ENCODE measurements at regions not wholly inside any gene's neighbourhood (a gene's known extent, or its start where the extent isn't known, plus 50 kb on each side); places are given as distances from the start of the nearest gene placed in this dataset.

- intact Hi-C loops (cut with DNase I): no loop called here
- no peaks in the 10 kb centered on the region for H3K27me3 ChIP-seq
- no peaks in the 10 kb centered on the region for H3K4me1 ChIP-seq (replicated peaks in 1 of 2)
- TF ChIP-seq CTCF (IDR thresholded peaks at IDR 0.05): no peak
- no peak for TF ChIP-seq POLR2A (IDR thresholded peaks at IDR 0.05)
- no peak for DNase-seq
- no peaks in the 10 kb centered on the region for H3K36me3 ChIP-seq (replicated peaks in 1 of 2)
- no peak overlapping the region for H3K27ac ChIP-seq
- WGBS, 4 donors: 54 to 72% (median 61%) methylated on average over 4 of the region's 4 CpGs
- no peaks in the 10 kb centered on the region for H3K9me3 ChIP-seq (replicated peaks in 1 of 3)
- H3K4me3 ChIP-seq: no peak overlapping the region
Observed at GRCh38 chr9:16255217-16255616, 615.3 kb downstream of the BNC2 start.

GRCh38 chr9:16257604-16258003 is 612.9 kb downstream of the BNC2 start:
- H3K27ac ChIP-seq: no peak overlapping the region
- H3K4me1 ChIP-seq (replicated peaks in 1 of 2): no peaks in the 10 kb centered on the region
- H3K36me3 ChIP-seq (replicated peaks in 1 of 2): no peaks in the 10 kb centered on the region
- whole genome bisulfite sequencing, 4 donors: 59 to 72% (median 64%) methylated on average over 2 of the region's 2 CpGs
- no peak overlapping the region for H3K4me3 ChIP-seq
- TF ChIP-seq POLR2A (IDR thresholded peaks at IDR 0.05) (no peak), CTCF (IDR thresholded peaks at IDR 0.05) (peak; percentile 12 to 41 (median 31))
- no peaks in the 10 kb centered on the region for H3K27me3 ChIP-seq
- no peak for DNase-seq
- intact Hi-C loops (cut with DNase I): no loop called here
- no peaks in the 10 kb centered on the region for H3K9me3 ChIP-seq (replicated peaks in 1 of 3)

GRCh38 chr9:16258191-16258590 is 612.3 kb downstream of the BNC2 start:
- H3K36me3 ChIP-seq (replicated peaks in 1 of 2): no peaks in the 10 kb centered on the region
- DNase-seq: no peak
- TF ChIP-seq CTCF (IDR thresholded peaks at IDR 0.05) (no peak), POLR2A (IDR thresholded peaks at IDR 0.05) (no peak)
- H3K9me3 ChIP-seq (replicated peaks in 1 of 3): no peaks in the 10 kb centered on the region
- intact Hi-C loops (cut with DNase I): no loop called here
- H3K27me3 ChIP-seq: no peaks in the 10 kb centered on the region
- H3K27ac ChIP-seq: no peak overlapping the region
- H3K4me1 ChIP-seq (replicated peaks in 1 of 2): no peaks in the 10 kb centered on the region
- 93 to 96% (median 95%) methylated on average over 8 to 12 of the region's 12 CpGs for WGBS, 4 donors
- H3K4me3 ChIP-seq: no peak overlapping the region

- TF ChIP-seq CTCF (IDR thresholded peaks at IDR 0.05) (no peak), POLR2A (IDR thresholded peaks at IDR 0.05) (no peak)
- no peak overlapping the region for H3K4me3 ChIP-seq
- no peaks in the 10 kb centered on the region for H3K9me3 ChIP-seq (replicated peaks in 1 of 3)
- H3K36me3 ChIP-seq (replicated peaks in 1 of 2): no peaks in the 10 kb centered on the region
- 63 to 70% (median 66%) methylated on average over 8 of the region's 8 CpGs for WGBS, 4 donors
- no peaks in the 10 kb centered on the region for H3K4me1 ChIP-seq (replicated peaks in 1 of 2)
- H3K27me3 ChIP-seq: no peaks in the 10 kb centered on the region
- DNase-seq: no peak
- intact Hi-C loops (cut with DNase I): no loop called here
- H3K27ac ChIP-seq: no peak overlapping the region
Observed at GRCh38 chr9:16258708-16259107, 611.8 kb downstream of the BNC2 start.

Measured in adrenal gland (tissue), 9 donors.